ENCODE measurements at regions not wholly inside any gene's neighbourhood (a gene's known extent, or its start where the extent isn't known, plus 50 kb on each side); places are given as distances from the start of the nearest gene placed in this dataset.

GRCh38 chr2:122670897-122671296 is 915.4 kb downstream of the TSN start:
- no peak for TF ChIP-seq CTCF (IDR thresholded peaks at IDR 0.05)
- no peak for TF ChIP-seq POLR2A (IDR thresholded peaks at IDR 0.05)

Data from body of pancreas (tissue), 4 donors.